GM23338 (cell line): ENCODE measurements at regions not wholly inside any gene's neighbourhood (a gene's known extent, or its start where the extent isn't known, plus 50 kb on each side); places are given as distances from the start of the nearest gene placed in this dataset.

ENCODE experiments used
- ATAC-seq: fragments of 200-7000 bp; cut with Tn5 transposase; 3 replicates; pipeline ENCODE4 v1.9.1; 2020
- DNase-seq: peaks from one replicate; pipeline ENCODE4 v3.0.0-alpha.2; 2015; ENCODE audit warnings: low spot score
- H2AFZ ChIP-seq: fragments of 200-600 bp; sonication (generic); 2 replicates; pipeline ENCODE4 v1.8.0; 2016; ENCODE audit warnings: antibody characterized with exemption, mild to moderate bottlenecking, moderate library complexity
- H3F3A ChIP-seq: fragments of 200-600 bp; sonication (generic); replicated peaks from 2 replicates; pipeline ENCODE4 v1.8.0; 2017; ENCODE audit warnings: antibody characterized with exemption, mixed run types, low read depth
- H3K27ac ChIP-seq: fragments of 200-600 bp; sonication (generic); 2 replicates; pipeline ENCODE4 v1.6.1; 2016; ENCODE audit warnings: low read depth
- H3K27me3 ChIP-seq: fragments of 200-600 bp; sonication (generic); 2 replicates; pipeline ENCODE4 v1.8.0; 2016; ENCODE audit warnings: mild to moderate bottlenecking, mixed run types, moderate library complexity; ENCODE audit not compliant: insufficient read depth
- H3K36me3 ChIP-seq: fragments of 200-600 bp; sonication (generic); 2 replicates; pipeline ENCODE4 v1.8.0; 2016; ENCODE audit warnings: mild to moderate bottlenecking; ENCODE audit not compliant: insufficient read depth
- H3K4me1 ChIP-seq: fragments of 200-600 bp; sonication (generic); 2 replicates; pipeline ENCODE4 v1.8.0; 2016; ENCODE audit warnings: mild to moderate bottlenecking, moderate library complexity; ENCODE audit not compliant: insufficient read depth
- H3K4me2 ChIP-seq: fragments of 200-600 bp; sonication (generic); 2 replicates; pipeline ENCODE4 v1.7.1; 2017; ENCODE audit warnings: mixed run types
- H3K4me3 ChIP-seq: fragments of 200-600 bp; sonication (generic); 2 replicates; pipeline ENCODE4 v1.6.1; 2016; ENCODE audit warnings: mixed run types
- H3K79me2 ChIP-seq: fragments of 200-600 bp; sonication (generic); replicated peaks from 2 replicates; pipeline ENCODE4 v1.8.0; 2017; ENCODE audit warnings: mild to moderate bottlenecking; ENCODE audit not compliant: insufficient read depth
- H3K9me2 ChIP-seq: fragments of 200-600 bp; sonication (generic); 2 replicates; pipeline ENCODE4 v1.8.0; 2017; ENCODE audit not compliant: insufficient read depth
- H4K20me1 ChIP-seq: fragments of 200-600 bp; sonication (generic); replicated peaks from 2 replicates; pipeline ENCODE4 v1.8.0; 2017; ENCODE audit warnings: mild to moderate bottlenecking; ENCODE audit not compliant: insufficient read depth
- H3K27ac Mint-ChIP-seq: 2 replicates; pipeline ENCODE4 v1.8.0; 2020; ENCODE audit warnings: inconsistent platforms, mild to moderate bottlenecking, moderate library complexity, mixed read lengths
- H3K27me3 Mint-ChIP-seq: 3 replicates; pipeline ENCODE4 v1.8.0; 2022; ENCODE audit warnings: low read depth, mild to moderate bottlenecking, moderate library complexity, mixed read lengths, inconsistent platforms; ENCODE audit not compliant: insufficient read depth, poor library complexity
- H3K36me3 Mint-ChIP-seq: 3 replicates; pipeline ENCODE4 v1.8.0; 2021; ENCODE audit warnings: low read depth, mild to moderate bottlenecking, inconsistent platforms, moderate library complexity, mixed read lengths
- H3K4me1 Mint-ChIP-seq: 3 replicates; pipeline ENCODE4 v1.8.0; 2020; ENCODE audit warnings: mild to moderate bottlenecking, inconsistent platforms, mixed read lengths
- H3K4me3 Mint-ChIP-seq: 3 replicates; pipeline ENCODE4 v1.8.0; 2021; ENCODE audit warnings: moderate library complexity, mild to moderate bottlenecking, inconsistent platforms, mixed read lengths
- H3K9me3 Mint-ChIP-seq: 3 replicates; pipeline ENCODE4 v1.8.0; 2020; ENCODE audit warnings: moderate library complexity, mild to moderate bottlenecking, inconsistent platforms, mixed read lengths
- CREB1 ChIP-seq: fragments of 250-450 bp; sonication (Bioruptor Pico); IDR thresholded peaks from 2 replicates; pipeline ENCODE4 v1.5.0; 2020; ENCODE audit warnings: low read depth, mild to moderate bottlenecking, moderate library complexity
- CTCF ChIP-seq, 2 experiments: fragments of 200-600 bp in 1 of 2; sonication (generic) in 1 of 2; conservative IDR thresholded peaks; 2 replicates each; pipeline versions ENCODE4 v1.5.1 to v1.6.1; 2016 to 2017; ENCODE audit warnings: antibody characterized with exemption in 2 of 2, low read depth in 2 of 2, mild to moderate bottlenecking in 2 of 2, moderate library complexity in 1 of 2
- ETS1 ChIP-seq: IDR thresholded peaks from 2 replicates; pipeline ENCODE4 v1.6.1; 2016; ENCODE audit warnings: antibody characterized with exemption
- EZH2 ChIP-seq: fragments of 200-600 bp; sonication (generic); IDR thresholded peaks from one replicate; pipeline ENCODE4 v1.8.0; 2017; ENCODE audit warnings: antibody characterized with exemption, mild to moderate bottlenecking, low read depth; ENCODE audit not compliant: unreplicated experiment
- EZH2phosphoT487 ChIP-seq: fragments of 200-600 bp; sonication (generic); IDR thresholded peaks from one replicate; pipeline ENCODE4 v1.8.1; 2018; ENCODE audit warnings: antibody characterized with exemption; ENCODE audit not compliant: unreplicated experiment
- JUNB ChIP-seq: IDR thresholded peaks from one replicate; pipeline ENCODE4 v1.6.1; 2016; ENCODE audit warnings: antibody characterized with exemption; ENCODE audit not compliant: unreplicated experiment
- NANOG ChIP-seq: IDR thresholded peaks from 2 replicates; pipeline ENCODE4 v1.6.1; 2016; ENCODE audit warnings: antibody characterized with exemption, borderline replicate concordance
- POLR2AphosphoS5 ChIP-seq: IDR thresholded peaks from 2 replicates; pipeline ENCODE4 v1.6.1; 2016; ENCODE audit warnings: antibody characterized with exemption, low read depth
- REST ChIP-seq: IDR thresholded peaks from one replicate; pipeline ENCODE4 v1.6.1; 2018; ENCODE audit warnings: antibody characterized with exemption; ENCODE audit not compliant: unreplicated experiment
- STAT1 ChIP-seq: IDR thresholded peaks from one replicate; pipeline ENCODE4 v1.6.1; 2016; ENCODE audit warnings: antibody characterized with exemption; ENCODE audit not compliant: unreplicated experiment
- ZNF114 ChIP-seq: fragments of 250-450 bp; sonication (Bioruptor Pico); IDR thresholded peaks from 2 replicates; pipeline ENCODE4 v1.5.0; 2020; ENCODE audit warnings: mild to moderate bottlenecking, moderate library complexity
- ZNF331 ChIP-seq: fragments of 250-450 bp; sonication (Bioruptor Pico); IDR thresholded peaks from 2 replicates; pipeline ENCODE4 v1.5.0; 2020; ENCODE audit warnings: low read depth, mild to moderate bottlenecking, moderate library complexity
- ZNF462 ChIP-seq: fragments of 250-450 bp; sonication (Bioruptor Pico); IDR thresholded peaks from 2 replicates; pipeline ENCODE4 v1.5.0; 2020; ENCODE audit warnings: mild to moderate bottlenecking, moderate library complexity

- H3K36me3 Mint-ChIP-seq, result no peaks in the 10 kb centered on the region; the same call in 2 of the 3 replicates
- ATAC-seq (no peak), DNase-seq (no peak)
- H3K27me3 Mint-ChIP-seq, result peaks cover 11% of the 10 kb centered on the region
- no peaks in the 10 kb centered on the region for H4K20me1 ChIP-seq
- H2AFZ ChIP-seq, result no peak overlapping the region
- no peaks in the 10 kb centered on the region for H3K79me2 ChIP-seq
- H3K36me3 ChIP-seq, result no peaks in the 10 kb centered on the region
- no peak overlapping the region for H3K4me3 ChIP-seq
- no peak overlapping the region for H3K27ac ChIP-seq
- no peaks in the 10 kb centered on the region for H3K9me3 Mint-ChIP-seq
- H3K9me2 ChIP-seq, result 0 out of 2 replicates have a peak, but pooled peaks cover 6% of the 10 kb centered on the region
- H3K27me3 ChIP-seq, result peaks cover 4% of the 10 kb centered on the region; the same call in 1 of the 2 replicates
- TF ChIP-seq ZNF462 (CRISPR knock-in tag), result no peak
- no peak for TF ChIP-seq STAT1
- no peak for TF ChIP-seq CREB1
- TF ChIP-seq EZH2, result no peak
- TF ChIP-seq EZH2phosphoT487, result no peak
- TF ChIP-seq POLR2AphosphoS5, result no peak
- TF ChIP-seq REST, result no peak
- TF ChIP-seq ZNF114 (CRISPR knock-in tag), result no peak
- TF ChIP-seq ZNF331 (CRISPR knock-in tag), result no peak
- no peak for TF ChIP-seq JUNB
- TF ChIP-seq ETS1, result no peak
- TF ChIP-seq CTCF (conservative IDR thresholded peaks at IDR 0.05; ENCODE audit: low read depth in 2 of 2), result no peak
- TF ChIP-seq NANOG, result no peak
- H3K4me3 Mint-ChIP-seq, result no peak overlapping the region
- H3K4me1 ChIP-seq, result no peaks in the 10 kb centered on the region
- H3K27ac Mint-ChIP-seq, result no peak overlapping the region
- H3K4me1 Mint-ChIP-seq, result peaks cover 4% of the 10 kb centered on the region; the same call in 1 of the 3 replicates
- H3F3A ChIP-seq, result no peaks in the 10 kb centered on the region
- no peak overlapping the region for H3K4me2 ChIP-seq
These were observed 137.6 kb upstream of the MAP3K1 start for GRCh38 chr5:56677690-56678305.
